Colonic mucosa (tissue), 4 donors: ENCODE measurements at regions not wholly inside any gene's neighbourhood (a gene's known extent, or its start where the extent isn't known, plus 50 kb on each side); places are given as distances from the start of the nearest gene placed in this dataset.
"Not testable (repeated sequence)": the region's sequence is repeated elsewhere in the genome, so short reads cannot be mapped to it uniquely, and the experiment has no call there.

ENCODE experiments used
- DNase-seq: peaks from one replicate; pipeline ENCODE4 v3.0.0-alpha.2; 2020
- H3K27ac ChIP-seq: fragments of 200-600 bp; one replicate; pipeline ENCODE4 v1.8.0; 2021
- H3K27me3 ChIP-seq: fragments of 200-600 bp; one replicate; pipeline ENCODE4 v1.8.0; 2021
- H3K36me3 ChIP-seq: fragments of 200-600 bp; one replicate; pipeline ENCODE4 v1.8.0; 2021
- H3K4me1 ChIP-seq: fragments of 200-600 bp; one replicate; pipeline ENCODE4 v1.8.0; 2021; ENCODE audit warnings: mild to moderate bottlenecking
- H3K4me3 ChIP-seq: fragments of 200-600 bp; one replicate; pipeline ENCODE4 v1.8.0; 2021
- H3K9ac ChIP-seq, 2 donors: one replicate each; pipeline ENCODE4 v1.7.0; 2013; ENCODE audit warnings: control low read depth in 2 of 2, low read depth in 2 of 2, low read length in 2 of 2
- H3K9me3 ChIP-seq: fragments of 200-600 bp; one replicate; pipeline ENCODE4 v1.8.0; 2021
- intact Hi-C: fragments of 100-400 bp; cut with DNase I; formaldehyde crosslinking; loops from one replicate; pipeline ENCODE4 v1.14.1; 2022
- TF ChIP-seq, protein P1 (sequence below): fragments of 200-600 bp; IDR thresholded peaks from one replicate; pipeline ENCODE4 v1.8.0; 2022; ENCODE audit warnings: antibody characterized with exemption, mild to moderate bottlenecking
- donor health status: healthy.
- donor health status: DM: no; HTN: no; CAD: no.
- donor health status: DM: no; HTN: no; CAD: no.

DNA sequence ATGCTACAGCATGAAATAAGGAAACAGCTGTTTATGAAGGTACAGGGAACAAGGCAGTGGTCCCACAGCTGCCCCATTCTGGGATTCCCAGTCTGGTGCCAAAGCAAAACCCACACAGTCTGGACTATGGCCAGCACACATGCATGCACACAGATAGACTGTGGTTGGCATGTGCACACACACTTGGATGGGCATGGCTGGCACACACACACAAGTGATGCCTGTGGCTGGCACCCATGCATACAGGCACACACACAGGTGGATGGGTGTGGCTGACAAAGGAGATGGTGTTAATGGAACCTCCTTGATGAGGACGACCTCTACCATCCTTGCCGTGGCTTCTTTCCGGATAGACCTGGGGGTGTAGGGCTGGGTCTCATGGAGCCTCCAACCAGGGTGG, 114.0 kb upstream of the LYZL2 start:
- no peaks in the 10 kb centered on the region for H3K27me3 ChIP-seq
- no peaks in the 10 kb centered on the region for H3K4me1 ChIP-seq
- no peak overlapping the region for H3K9ac ChIP-seq
- no peak for DNase-seq
- no peaks in the 10 kb centered on the region for H3K36me3 ChIP-seq
- no peak overlapping the region for H3K4me3 ChIP-seq
- intact Hi-C loops = no loop called here
- TF ChIP-seq, protein P1, sequence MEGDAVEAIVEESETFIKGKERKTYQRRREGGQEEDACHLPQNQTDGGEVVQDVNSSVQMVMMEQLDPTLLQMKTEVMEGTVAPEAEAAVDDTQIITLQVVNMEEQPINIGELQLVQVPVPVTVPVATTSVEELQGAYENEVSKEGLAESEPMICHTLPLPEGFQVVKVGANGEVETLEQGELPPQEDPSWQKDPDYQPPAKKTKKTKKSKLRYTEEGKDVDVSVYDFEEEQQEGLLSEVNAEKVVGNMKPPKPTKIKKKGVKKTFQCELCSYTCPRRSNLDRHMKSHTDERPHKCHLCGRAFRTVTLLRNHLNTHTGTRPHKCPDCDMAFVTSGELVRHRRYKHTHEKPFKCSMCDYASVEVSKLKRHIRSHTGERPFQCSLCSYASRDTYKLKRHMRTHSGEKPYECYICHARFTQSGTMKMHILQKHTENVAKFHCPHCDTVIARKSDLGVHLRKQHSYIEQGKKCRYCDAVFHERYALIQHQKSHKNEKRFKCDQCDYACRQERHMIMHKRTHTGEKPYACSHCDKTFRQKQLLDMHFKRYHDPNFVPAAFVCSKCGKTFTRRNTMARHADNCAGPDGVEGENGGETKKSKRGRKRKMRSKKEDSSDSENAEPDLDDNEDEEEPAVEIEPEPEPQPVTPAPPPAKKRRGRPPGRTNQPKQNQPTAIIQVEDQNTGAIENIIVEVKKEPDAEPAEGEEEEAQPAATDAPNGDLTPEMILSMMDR = no peak
- H3K27ac ChIP-seq = no peak overlapping the region
- no peaks in the 10 kb centered on the region for H3K9me3 ChIP-seq

- Histone ChIP-seq H3K9ac (no peak overlapping the region), H3K27ac (no peak overlapping the region)
- TF ChIP-seq, protein P1 = no peak
Measured at GRCh38 chr10:30742471-30742870, 112.9 kb upstream of the LYZL2 start.

GRCh38 chr10:30740774-30741173, 111.2 kb upstream of the LYZL2 start:
- DNase-seq, H3K9me3 ChIP-seq, H3K36me3 ChIP-seq, H3K4me1 ChIP-seq, H3K9ac ChIP-seq, H3K27me3 ChIP-seq, H3K4me3 ChIP-seq, intact Hi-C loops, H3K27ac ChIP-seq: not testable (repeated sequence)

More at GRCh38 chr10:30742471-30742870, 112.9 kb upstream of the LYZL2 start:
- no peaks in the 10 kb centered on the region for H3K4me1 ChIP-seq
- H3K9me3 ChIP-seq = no peaks in the 10 kb centered on the region
- no peak for DNase-seq
- no peaks in the 10 kb centered on the region for H3K27me3 ChIP-seq
- H3K36me3 ChIP-seq = no peaks in the 10 kb centered on the region
- no peak overlapping the region for H3K4me3 ChIP-seq
- intact Hi-C loops = no loop called here

GRCh38 chr10:30738416-30738815, 108.9 kb upstream of the LYZL2 start:
- Histone ChIP-seq H3K9me3 (no peaks in the 10 kb centered on the region), H3K9ac (no peak overlapping the region), H3K27ac (no peak overlapping the region), H3K27me3 (no peaks in the 10 kb centered on the region), H3K4me1 (no peaks in the 10 kb centered on the region), H3K4me3 (no peak overlapping the region), H3K36me3 (no peaks in the 10 kb centered on the region)
- no peak for DNase-seq
- intact Hi-C loops = no loop called here
- TF ChIP-seq, protein P1 = no peak

DNA sequence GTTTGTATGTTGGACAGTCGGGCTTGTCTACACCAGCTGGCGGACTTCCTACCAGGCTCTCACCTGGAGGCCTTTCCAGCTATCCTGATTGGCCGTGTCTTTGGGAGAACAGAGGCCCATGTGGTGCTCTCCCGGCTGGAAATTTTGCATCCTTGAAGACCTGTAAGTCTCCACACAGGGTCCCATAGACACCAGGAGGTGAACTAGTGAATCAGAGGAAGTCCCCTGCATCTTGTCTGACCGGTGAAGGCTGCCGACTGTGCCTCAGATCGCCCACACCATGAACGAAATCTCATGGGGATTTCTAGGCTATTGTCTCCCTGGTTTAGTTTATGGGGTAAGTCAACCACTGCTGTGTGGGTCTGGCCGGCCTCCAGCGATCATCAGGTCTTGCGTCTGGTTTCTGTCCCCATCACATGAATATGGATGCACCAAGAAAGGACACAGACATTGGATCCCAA, 108.4 kb upstream of the LYZL2 start:
- intact Hi-C loops = no loop called here

DNA sequence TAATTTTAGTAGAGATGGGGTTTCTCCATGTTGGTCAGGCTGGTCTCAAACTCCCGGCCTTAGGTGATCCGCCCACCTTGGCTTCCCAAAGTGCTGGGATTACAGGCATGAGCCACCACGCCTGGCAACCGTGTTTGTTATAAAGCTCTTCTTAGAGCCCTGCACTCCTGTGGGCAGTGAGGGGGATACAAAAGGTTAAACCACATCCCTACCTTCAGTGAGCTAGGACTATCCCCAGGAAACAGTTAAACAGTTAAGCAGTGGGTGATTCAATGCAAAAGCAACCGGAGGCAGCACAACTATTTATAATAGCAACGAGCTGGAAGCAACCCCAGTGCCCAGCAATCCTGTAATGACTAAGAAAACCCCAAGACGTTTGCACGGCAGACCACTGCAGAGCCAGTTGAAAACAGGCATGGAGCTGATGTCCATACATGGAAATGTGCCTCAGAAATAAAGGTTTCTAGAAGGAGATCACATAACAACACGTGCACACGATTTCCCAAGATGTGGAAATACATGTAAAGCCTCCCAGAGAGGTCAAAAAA, 107.2 kb upstream of the LYZL2 start:
- intact Hi-C loops = no loop called here
- Histone ChIP-seq H3K36me3 (no peaks in the 10 kb centered on the region), H3K4me3 (no peak overlapping the region), H3K9ac (no peak overlapping the region), H3K4me1 (no peaks in the 10 kb centered on the region), H3K27ac (no peak overlapping the region), H3K9me3 (no peaks in the 10 kb centered on the region), H3K27me3 (no peaks in the 10 kb centered on the region)
- TF ChIP-seq, protein P1 = no peak
- DNase-seq = no peak

More for the DNA sequence above, 108.4 kb upstream of the LYZL2 start:
- Histone ChIP-seq H3K36me3 (no peaks in the 10 kb centered on the region), H3K9ac (no peak overlapping the region), H3K27ac (no peak overlapping the region), H3K4me3 (no peak overlapping the region), H3K4me1 (no peaks in the 10 kb centered on the region), H3K9me3 (no peaks in the 10 kb centered on the region), H3K27me3 (no peaks in the 10 kb centered on the region)
- DNase-seq = no peak
- TF ChIP-seq, protein P1 = no peak
